Osteoblast (primary cell): ENCODE measurements at regions not wholly inside any gene's neighbourhood (a gene's known extent, or its start where the extent isn't known, plus 50 kb on each side); places are given as distances from the start of the nearest gene placed in this dataset. TPM values are rescaled to one million over a fixed set of nuclear protein-coding genes. Genes with fewer than 3 reads are reported as not detected.

Experiments used
- small RNA-seq: library from RNA; depleted of rRNA; stranded (forward); fragments of <200 nt; gene quantifications from one replicate; pipeline ENCODE3, GENCODE V24; 2012

Small RNA genes lying in the stretch of these regions (small RNA-seq; reads per million reads assigned to genes)
- not detected for gene RN7SL366P
